ENCODE measurements at regions not wholly inside any gene's neighbourhood (a gene's known extent, or its start where the extent isn't known, plus 50 kb on each side); places are given as distances from the start of the nearest gene placed in this dataset.

DNA sequence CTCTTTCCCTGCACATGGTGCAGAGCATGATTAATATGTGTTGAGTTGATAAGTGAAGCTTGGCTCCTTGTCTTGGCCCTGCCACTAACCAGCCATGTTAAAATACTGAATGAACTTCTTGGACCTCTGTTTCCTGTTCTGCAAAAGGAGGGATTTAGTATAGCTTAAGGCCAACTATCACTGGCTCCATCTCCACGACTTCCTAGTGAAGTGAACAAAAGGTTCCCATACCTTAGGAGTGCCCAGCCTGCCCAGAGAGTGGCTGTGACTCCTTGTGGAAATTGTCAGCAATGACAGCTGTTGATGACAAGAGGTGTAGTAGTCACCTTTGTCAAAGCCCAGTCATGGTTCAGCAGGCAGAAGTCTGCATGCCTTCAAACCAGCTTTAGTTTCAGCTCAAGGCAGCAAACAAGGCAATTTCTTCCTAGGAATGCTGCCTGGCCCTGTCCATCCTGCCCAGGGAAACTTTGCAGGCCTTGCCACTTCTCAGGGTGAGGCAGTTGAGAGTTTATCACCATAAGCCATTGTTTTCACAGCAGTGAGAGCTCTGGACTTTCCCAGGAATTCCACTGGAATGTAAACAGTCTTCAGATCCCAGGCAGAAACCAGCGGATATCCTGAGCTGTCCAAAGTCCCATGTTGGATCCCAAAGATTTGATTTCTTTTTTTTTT lies 169.7 kb upstream of the TNFAIP3 start:
- TF ChIP-seq EZH2phosphoT487 (IDR thresholded peaks at IDR 0.05; ENCODE audit: insufficient read depth, low read depth) (no peak), EZH2 (IDR thresholded peaks at IDR 0.05; ENCODE audit: insufficient read depth, poor library complexity, severe bottlenecking) (no peak)

All from GM23248 (cell line).